ENCODE measurements at regions not wholly inside any gene's neighbourhood (a gene's known extent, or its start where the extent isn't known, plus 50 kb on each side); places are given as distances from the start of the nearest gene placed in this dataset.
"Not testable (repeated sequence)": the region's sequence is repeated elsewhere in the genome, so short reads cannot be mapped to it uniquely, and the experiment has no call there.

DNA sequence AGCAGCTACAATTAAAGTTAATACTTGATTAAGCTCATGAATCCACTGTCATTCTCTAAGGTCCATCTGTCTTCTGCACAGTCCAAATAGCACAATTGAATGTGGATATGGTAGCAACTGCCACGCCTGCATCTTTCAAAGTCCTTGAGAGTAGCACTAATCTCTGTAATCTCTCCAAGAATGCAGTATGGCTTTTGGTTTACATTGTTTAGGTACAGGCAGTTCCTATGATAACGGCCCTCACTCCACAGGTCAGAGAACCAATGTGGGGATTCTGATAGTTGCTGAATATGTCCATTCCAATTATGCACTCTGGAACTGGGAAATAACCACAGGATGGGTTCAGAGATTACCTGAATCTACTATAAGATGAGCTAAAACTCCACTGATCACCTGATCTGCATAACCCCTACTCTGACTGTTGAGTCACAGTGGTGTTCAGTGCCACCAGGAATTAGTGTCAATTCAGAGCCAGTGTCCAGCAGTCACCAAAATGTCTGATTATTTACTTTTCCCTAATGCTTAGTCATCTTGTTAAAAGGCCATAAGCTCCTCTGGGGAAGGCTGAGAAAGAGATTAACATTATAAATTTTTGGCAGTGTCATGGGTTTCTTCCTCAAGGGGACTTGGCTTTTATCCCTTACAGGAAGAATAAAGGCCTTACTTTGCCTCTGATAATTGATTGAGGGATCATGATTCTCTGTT, 175.5 kb downstream of the GOLGA8K start:
- H3K27me3 ChIP-seq (ENCODE audit: insufficient read depth, low read length, poor library complexity, severe bottlenecking); H3K9me3 Mint-ChIP-seq; H3K4me3 Mint-ChIP-seq; POLR2A ChIA-PET; H3K4me1 Mint-ChIP-seq; H3K4me1 ChIP-seq (ENCODE audit: insufficient read depth, low read length); H3K27ac Mint-ChIP-seq; H3K4me3 ChIP-seq (ENCODE audit: low read length); H3K27me3 Mint-ChIP-seq; H3K27ac ChIP-seq (ENCODE audit: low read depth, low read length); CTCF ChIA-PET; H3K36me3 ChIP-seq (ENCODE audit: insufficient read depth, low read length); H3K9me3 ChIP-seq (ENCODE audit: low read length); H3K36me3 Mint-ChIP-seq; DNase-seq: not testable (repeated sequence)

DNA sequence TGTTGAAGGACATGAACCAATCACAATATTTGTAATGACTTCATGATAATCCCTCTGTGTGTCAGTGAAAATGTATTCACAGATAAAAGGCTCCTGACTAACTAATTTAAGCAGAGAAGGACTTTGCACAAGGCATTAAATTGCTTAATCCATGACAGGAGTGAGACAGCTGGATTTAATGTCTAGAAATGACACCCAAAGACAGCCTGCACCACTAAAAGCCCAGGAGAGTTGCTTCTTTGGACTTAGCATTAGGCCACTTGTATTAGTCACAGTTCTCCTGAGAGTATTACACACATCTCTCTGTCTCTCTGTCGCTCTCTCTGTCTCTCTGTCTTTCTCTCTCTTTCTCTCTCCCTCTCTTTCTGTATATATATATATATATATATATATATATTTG, 180.4 kb downstream of the GOLGA8K start:
- no peak for DNase-seq
- H3K27me3 ChIP-seq (ENCODE audit: insufficient read depth, low read length, poor library complexity, severe bottlenecking): no peaks in the 10 kb centered on the region
- H3K4me1 ChIP-seq (ENCODE audit: insufficient read depth, low read length): no peaks in the 10 kb centered on the region
- Mint-ChIP-seq H3K4me3 (no peak overlapping the region), H3K4me1 (no peaks in the 10 kb centered on the region), H3K36me3 (no peaks in the 10 kb centered on the region), H3K27me3 (peaks cover 7 to 13% of the 10 kb centered on the region in 2 donors), H3K27ac (no peak overlapping the region), H3K9me3 (peaks cover 11 to 28% (median 22%) of the 10 kb centered on the region in 5 donors)
- no peak overlapping the region for H3K4me3 ChIP-seq (ENCODE audit: low read length)
- CTCF ChIA-PET: no interaction called here
- no peak overlapping the region for H3K27ac ChIP-seq (ENCODE audit: low read depth, low read length)
- POLR2A ChIA-PET: no interaction called here
- no peaks in the 10 kb centered on the region for H3K36me3 ChIP-seq (ENCODE audit: insufficient read depth, low read length)
- H3K9me3 ChIP-seq (ENCODE audit: low read length): no peaks in the 10 kb centered on the region

Data from CD8-positive, alpha-beta memory T cell (primary cell).